ENCODE measurements at regions not wholly inside any gene's neighbourhood (a gene's known extent, or its start where the extent isn't known, plus 50 kb on each side); places are given as distances from the start of the nearest gene placed in this dataset.
"Not testable (repeated sequence)": the region's sequence is repeated elsewhere in the genome, so short reads cannot be mapped to it uniquely, and the experiment has no call there.

DNA sequence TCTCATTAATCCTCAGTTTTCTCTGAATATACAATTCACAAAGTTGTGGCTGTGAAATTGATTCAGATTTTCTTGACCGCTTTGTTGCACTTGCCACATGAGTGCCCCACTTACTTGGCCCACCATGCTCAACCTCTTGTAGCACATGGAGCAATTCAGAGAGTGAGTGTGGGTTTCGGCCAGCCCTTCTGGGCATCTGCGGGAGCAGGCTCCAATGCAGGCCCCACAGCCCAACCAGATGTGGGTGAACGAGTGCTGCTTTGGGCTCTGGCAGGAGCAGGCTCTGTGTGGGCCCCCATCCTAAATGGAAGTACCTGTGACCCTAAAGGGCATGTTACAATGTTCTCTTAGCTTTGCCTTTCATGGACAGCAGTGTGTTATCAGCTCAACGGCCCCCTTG, 2338.6 kb downstream of the LRRC4C start:
- DNase-seq: no peak

DNA sequence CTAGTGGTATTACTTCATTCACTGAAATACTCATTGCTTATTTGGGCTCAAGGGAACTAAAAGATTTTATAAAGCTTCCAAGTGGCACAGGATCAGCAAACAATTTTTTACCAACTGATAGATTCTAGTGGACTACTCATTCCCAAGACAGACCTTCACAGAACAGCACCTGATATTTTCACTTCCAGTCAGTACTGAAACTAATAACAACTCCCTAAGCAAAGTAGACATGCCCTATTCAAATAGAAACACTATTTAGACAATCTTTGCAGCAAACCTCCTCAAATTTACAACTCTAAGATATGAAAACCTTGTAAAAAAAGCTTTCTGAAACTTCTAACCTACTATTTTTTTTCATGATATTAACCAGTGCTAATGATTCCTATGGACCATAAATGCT, 2345.8 kb downstream of the LRRC4C start:
- no peak for DNase-seq

DNA sequence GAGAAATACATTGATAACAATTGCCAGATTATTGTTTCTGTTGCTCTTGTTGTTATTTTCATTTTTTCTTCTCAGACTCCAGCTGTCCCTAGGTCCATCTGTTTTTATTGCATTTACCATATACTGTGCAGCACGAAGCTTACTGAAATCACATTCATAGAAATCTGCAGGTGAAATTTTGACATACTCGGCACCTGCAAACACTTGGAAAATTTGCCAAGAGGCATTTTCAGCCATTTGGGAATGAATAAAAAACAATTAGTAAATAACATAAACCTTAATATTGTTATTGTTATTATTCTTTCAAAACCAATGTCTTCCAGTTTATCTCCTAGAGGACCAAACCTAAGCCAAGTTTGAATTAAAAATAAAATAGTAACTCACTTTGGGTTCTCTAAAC, 2357.2 kb downstream of the LRRC4C start:
- DNase-seq: no peak

DNA sequence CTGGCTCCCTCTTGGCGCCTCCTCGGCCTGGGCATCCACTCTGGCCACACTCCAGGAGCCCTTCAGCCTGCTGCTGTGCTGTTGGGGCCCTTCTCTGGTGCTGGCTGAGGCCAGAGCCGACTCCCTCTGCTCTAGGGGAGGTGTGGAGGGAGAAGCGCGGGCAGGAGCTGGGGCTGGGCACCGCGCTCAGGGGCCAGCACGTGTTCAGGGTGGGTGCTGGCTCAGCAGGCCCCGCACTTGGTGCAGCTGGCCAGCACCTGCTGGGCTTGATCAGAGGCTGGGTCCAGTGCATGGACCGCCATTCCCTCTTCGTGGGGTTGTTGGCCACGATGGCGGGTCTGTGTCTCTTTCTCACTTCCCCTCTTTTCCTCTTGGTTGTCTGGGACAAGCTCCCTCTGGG, 2381.0 kb downstream of the LRRC4C start:
- no peak for DNase-seq

DNA sequence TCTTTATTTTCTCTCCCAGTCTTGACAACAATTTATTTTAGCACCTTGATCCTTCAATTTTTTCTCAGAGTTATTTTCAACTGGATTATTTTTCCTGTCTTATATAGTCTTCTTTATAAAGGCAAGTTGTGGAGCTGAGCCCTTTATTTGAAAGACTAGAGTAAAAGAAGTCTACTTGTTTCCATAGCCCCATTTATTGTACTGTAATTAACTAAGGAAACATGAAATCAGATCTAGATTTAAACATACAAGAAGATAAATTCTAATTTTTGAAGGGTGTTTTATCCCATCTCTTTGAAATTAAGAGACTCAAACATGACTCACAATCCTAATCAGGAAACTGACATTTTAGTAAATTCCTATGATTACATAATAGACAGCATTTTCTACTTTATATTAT, 2421.8 kb downstream of the LRRC4C start:
- no peak for DNase-seq

DNA sequence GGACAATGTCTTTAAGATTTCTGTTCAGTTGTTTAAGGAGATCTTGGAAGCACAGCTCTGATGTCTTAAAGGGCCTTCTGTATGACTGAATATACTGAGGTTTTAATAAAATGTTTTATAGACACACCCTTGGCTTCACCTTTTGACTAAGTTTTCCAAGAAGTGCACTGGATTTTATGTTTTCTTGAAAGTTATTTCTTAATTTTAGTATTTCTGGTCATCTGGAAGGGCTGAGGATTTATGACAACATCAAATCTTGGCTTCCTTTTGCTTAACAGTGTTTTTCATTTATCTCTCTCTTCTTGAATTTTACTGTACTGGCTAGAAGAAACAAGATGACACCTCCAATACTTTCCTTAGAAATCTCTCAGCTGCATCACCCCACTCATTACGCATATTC, 2423.4 kb downstream of the LRRC4C start:
- DNase-seq: no peak

DNA sequence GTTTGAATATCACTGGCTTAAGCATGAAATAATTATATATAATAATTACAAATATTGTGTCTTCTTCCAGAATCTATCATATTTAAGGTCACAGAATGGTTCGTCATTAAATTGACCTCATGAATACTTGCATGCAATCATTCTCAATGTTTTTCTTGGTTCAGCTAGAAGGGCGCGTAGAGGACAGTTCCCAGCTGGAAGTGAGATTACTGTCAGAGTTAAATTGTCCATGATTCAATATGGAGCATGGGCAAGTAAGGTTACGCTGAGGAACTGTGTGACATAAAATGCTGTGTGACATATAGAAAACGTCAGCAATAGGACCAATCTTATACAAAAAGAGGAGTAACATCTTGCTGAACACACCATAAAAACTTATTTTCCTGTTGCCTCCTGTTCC, 2423.5 kb upstream of the RAG2 start:
- no peak for DNase-seq

DNA sequence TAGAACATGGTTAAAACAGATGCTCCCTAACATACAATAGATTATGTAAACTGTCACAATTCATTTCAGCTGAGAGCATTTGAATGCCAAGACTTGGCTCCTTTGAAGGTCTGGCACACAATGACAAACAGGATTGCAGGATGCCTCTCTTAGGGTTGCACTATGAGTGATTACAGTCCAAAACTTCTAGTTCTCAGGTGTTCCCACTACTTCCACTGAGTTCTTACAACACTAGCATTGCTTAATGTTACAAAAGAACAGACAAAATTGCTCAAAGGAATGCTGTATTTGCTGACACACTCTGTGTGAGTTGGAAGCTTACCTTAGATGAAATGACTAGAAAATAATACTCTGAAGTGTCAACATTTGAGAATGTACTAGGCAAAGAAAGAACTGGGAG, 2413.8 kb upstream of the RAG2 start:
- DNase-seq: no peak

DNA sequence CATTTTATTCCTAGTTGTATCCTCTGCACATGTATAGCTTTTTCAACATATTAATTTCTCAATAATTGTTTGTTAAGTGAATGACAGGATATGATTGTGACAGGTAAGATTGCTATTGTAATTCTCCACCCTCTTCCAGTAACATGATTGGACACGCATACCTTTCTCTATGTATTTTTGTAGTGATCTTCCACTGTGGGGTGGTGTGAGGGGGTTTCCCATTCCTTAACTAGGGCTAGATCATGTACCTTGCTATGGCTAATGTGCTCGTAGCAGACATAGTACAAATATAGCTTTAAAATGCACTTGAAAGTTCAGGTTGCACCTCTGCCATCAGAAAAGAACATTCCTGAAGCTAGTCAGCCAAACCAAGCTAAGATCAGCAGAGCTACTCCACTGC, 2392.8 kb upstream of the RAG2 start:
- no peak for DNase-seq

DNA sequence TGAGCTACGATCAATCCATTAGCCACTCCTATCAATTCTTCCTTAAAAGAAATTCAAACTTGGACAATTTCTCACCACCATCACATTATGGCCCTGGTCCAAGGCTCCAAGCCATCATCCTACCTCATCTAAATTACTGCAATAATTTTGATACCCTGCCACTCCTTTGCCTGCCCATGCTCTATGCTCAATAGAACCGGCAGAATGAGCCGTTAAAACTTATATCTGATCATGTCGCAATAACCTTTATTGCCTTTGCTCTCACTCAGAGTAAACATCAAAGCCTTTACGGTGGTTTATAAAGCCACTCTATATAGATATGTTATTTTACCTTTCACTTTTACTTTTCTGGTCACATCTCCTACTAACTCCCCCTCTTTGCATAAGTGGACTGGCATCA, 2392.1 kb upstream of the RAG2 start:
- DNase-seq: no peak

DNA sequence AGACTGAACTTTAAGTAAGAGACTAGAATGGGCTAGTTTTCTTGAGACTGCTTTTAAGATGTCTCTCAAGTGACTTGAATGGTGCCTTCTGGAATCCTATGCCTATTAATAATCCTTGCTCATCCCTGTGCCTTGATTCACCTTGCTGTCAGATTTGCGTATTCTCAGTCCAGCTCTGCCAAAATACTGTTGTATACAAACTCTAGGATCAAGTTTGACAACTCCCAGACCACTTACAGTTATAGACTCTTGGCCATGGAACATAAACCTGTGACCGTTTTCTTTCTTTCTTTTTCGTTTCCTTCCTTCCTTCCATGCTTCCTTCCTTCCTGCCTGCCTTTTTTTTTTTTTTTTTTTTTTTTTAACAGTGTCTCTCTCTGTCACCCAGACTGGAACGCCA, 2390.9 kb upstream of the RAG2 start:
- DNase-seq: no peak

DNA sequence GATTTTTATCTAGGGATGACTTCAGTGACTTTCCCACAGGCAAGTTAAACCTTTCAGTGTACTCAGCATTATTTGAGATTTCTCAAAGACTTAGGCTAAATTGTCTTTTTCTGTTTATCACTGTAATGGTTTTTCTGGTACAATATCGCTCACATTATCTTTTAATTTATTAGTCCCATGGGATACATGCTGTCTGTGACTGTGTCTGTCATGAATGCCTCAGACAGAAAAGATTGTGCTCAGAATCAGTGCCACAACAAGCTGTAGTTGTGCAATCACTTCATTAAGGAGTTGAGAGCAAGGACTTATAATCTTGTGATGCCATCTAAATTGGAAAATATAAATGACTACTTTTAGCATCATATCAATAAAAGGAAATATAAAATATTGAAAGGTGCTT, 2374.2 kb upstream of the RAG2 start:
- DNase-seq: no peak

DNA sequence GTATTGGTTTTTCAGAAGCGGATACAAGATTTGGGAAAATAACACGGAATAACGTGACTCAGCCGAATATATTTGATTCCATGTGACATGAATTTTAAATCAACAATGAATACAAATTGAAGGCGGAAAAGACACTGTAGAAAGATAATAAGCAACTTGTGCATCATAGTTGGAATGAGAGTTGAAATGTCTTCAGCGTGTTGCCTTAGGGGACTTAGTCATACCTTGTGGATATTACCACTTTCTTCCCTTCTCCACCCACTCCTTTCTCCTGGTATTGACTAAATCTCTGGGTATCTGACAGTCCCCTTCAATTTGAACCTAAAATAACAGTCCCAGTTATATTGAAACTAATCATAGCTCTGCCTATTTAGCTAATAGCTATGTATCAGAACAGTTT, 2373.1 kb upstream of the RAG2 start:
- DNase-seq: no peak

DNA sequence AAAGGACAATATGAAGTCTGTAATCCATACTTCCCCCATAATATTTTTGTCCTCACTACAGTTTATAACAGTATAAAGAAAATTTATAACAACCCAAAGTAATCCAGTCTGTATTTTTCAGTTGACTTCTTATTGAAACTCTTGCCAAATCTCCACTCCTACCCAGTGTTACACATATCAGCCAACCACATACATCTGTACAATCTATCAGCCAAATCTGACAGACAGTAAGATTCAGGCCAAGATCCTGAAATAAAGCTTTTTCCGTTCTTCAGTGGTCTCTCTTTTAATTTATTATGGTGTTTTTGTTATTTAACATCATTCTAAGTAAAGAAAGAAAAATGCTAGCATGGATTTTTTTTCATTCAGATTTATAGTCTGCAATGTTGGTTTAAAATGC, 2370.9 kb upstream of the RAG2 start:
- no peak for DNase-seq

DNA sequence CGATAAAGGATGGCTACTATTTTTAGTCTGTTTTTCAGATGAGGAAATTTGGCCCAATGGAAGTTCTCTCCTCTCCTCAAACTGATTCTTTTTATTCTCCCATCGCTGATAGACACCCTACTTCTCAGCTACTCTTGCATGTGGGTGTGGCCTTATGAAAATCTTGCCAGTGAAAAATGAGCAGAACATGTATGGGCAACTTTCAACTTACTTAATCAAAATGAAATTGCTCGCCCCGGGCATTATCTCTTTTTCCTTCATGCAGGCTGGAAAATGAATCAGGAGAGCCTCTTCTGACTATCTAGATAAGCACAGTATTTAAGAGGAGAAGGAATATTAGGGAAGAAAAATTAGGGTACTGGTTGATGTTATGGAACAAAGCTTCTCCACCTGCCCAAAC, 2354.7 kb upstream of the RAG2 start:
- no peak for DNase-seq

DNA sequence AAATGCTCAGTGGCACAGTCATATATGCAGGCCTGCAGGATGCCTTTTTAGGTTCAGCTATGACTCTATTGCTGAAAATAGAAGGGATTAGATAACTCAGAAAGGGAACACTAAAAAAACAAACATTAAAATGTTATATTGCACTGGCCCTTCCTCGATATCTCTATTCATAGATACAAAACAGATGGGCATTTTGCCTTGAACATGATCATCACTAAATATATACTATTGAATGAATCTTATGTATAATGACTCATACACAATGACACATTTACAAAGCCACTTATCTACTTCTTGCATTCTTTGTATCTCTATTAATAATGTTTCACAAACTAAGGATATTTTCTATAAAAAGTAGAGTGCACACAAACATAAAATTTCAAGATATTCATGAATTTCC, 2352.8 kb upstream of the RAG2 start:
- DNase-seq: no peak

DNA sequence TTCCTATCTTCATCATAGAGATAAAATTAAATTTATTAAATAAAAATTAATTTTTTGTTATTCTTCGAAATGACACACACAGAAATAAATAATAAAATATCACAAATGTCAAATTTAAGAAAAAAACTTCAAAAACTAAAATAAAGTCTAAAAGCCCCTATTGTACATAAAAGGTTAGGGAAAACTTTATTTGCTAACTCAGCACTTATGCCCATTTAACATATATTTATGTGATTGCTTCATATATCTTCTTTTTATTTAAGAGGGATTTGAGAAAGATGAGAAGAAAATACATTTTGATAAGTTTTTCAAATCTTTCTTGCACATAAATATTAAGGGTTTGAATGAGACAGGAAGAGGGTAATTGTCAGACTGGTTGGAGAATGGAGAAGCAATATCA, 2350.4 kb upstream of the RAG2 start:
- no peak for DNase-seq

DNA sequence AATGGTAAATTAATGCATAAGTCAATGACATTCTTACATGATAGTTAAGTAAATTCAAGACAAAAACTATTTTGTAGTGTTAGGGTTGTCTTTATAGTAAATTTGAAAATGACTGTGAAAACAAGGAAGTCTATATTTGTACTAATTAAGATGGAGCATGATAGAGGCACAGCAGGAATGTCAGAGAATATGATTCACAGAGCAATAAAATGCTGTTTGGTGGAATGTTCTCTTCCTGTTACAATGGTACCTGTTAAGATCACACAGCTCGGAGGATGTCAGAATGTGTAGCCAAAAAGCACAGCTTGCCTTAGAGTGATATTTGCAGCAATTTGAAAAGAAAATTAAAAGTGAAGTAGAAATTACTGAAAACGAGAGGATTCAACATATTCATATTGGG, 2339.7 kb upstream of the RAG2 start:
- DNase-seq: no peak

DNA sequence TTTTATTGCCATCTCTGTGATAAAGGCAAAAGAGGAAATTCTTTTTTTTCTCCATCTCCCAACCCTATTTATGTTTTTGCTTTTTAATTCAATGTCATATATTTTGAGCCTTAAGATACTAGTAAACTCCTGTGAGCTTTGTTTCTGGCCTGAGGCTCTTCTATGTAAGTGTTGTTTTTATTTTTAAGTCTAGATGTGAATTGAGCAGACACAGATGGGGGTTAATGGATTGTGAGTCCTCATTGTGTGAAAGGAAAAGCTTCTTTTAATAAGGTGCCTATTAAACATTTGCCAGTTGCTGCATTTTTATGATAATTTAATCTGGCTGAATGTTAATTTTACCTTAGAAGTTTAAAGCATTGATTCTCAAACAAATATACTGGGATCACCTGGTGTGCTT, 2337.9 kb upstream of the RAG2 start:
- DNase-seq: no peak

DNA sequence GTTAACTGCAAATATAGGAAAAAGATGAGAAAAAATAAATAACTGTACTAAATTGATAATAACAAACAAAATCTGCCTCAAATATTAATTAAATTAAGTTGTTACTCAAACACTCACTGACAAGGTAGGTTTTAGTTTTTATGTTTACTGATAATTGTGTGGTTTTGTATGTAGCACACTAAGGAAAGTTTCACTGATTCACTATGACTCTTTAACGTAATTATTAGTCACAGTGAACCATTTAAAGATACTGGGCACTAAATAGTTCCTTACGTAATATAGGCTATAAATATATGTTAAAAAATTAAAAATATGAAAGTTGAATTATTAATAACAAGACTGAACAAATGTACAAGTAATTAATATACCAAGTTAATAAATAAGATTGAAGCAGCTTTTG, 2330.0 kb upstream of the RAG2 start:
- no peak for DNase-seq

DNA sequence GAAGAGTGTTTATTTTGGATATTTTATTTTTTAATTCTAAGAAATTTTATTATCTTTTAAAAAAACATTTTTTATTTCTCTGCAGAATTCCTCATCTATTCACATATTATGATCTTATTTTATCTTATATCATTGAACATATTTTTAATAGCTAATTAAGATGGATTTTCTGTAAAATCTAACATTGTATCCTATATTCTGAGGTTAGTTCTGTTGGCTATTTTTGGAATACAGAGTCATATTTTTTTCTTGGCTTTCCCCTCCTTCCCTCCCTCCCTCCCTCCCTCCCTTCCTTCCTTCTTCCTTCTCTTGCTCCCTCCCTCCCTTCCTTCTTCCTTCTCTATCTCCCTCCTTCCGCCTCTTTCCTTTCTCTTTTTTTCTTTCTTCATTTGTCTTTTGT, 2326.6 kb upstream of the RAG2 start:
- no peak for DNase-seq

DNA sequence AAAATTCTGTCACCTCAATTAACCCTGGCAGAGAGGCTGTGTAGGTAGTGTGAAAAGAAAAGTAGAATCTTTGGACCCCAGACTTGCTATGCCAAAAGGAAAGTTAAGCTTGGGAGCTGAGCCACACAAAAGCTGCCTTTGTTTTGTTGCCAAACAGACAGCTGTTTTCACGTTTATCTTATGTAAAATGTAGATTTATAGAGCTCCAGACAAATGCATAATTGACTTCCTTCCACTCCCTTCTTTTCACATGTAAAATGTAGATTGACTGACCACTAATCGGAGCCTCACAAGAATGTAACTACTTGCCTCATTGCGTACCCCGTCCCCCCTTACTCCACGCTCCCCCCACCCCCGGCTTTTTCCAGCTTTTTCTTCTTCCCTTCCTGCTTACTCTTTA, 2302.2 kb upstream of the RAG2 start:
- DNase-seq: no peak

DNA sequence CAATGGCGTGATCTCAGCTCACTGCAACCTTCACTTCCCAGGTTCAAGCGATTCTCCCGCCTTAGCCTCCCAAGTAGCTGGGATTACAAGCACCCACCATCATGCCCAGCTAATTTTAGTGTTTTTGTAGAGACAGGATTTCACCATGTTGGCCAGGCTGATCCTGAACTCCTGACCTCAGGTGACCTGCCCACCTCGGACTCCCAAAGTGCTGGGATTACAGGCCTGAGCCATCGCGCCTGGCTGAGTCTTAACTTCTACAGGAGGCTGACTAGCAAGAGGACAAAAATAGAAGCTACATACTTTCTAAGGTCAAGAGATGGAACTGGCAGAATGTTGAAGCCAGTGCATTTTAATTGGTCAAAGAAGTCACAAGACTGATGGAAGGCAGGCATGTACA, 2296.2 kb upstream of the RAG2 start:
- not testable (repeated sequence) for DNase-seq

DNA sequence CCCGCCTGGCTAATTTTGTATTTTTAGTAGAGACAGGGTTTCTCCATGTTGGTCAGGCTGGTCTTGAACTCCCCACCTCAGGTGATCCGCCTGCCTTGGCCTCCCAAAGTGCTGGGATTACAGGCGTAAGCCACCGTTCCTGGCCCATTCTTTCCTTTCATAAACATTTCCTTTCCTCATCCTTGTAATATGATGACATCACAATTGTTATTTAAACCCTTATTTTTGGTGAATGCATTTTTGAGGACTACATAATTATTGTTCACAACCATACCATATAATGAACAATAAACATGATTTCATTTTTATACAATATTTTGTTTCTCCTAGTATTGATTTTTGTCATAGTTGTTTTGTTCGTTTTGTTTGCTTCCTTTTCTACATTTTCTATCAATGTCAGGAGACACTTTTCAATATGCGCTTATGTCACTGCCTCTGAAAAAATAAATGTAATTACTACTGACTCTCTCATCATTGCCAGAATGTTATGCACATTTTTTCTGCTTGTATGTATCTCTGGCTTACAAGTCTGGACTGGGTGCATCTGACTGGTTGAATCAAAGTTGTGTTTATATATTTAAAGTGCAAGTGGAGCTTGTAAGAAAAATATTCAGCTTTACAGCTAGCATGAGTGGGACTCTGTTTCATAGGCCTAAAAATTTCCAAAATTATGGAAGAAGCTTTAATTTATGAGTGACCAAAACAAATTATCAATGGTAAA, 2286.3 kb upstream of the RAG2 start:
- DNase-seq: no peak

DNA sequence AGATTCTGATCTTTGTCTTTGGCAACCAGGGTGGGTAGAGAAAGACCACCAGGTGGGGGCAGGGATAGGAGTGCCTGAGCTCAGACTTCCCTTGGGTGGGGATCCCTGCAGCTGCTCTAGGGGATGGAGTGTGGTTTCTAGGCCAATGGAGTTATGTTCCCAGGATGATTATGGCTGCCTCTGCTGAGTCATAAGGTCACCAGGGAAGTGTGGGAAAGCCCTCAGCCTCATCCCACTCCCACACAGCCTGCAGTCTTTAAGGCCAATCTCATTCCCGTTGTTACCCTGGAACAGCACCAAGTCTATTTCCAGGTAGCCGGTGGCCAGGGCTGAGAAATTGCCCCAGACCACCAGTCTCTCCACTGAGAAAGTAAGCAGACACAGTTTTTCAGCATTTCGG, 2269.3 kb upstream of the RAG2 start:
- no peak for DNase-seq

DNA sequence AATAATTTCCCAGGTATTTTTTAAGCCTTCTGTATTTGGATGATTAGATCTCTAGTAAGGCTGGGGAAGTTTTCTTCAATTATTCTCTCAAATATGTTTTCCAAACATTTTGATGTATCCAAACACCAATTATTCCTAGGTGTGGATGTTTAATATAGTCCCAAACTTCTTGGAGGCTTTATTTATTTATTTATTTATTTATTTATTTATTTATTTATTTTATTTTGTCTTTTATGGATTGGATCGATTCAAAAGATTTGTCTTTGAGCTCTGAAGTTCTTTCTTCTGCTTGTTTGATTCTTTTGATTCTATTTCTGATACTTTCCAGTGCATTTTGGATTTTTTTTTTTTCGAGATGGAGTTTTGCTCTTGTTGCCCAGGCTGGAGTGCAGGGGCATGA, 2267.9 kb upstream of the RAG2 start:
- DNase-seq: no peak
